ENCODE measurements at regions not wholly inside any gene's neighbourhood (a gene's known extent, or its start where the extent isn't known, plus 50 kb on each side); places are given as distances from the start of the nearest gene placed in this dataset.

DNA sequence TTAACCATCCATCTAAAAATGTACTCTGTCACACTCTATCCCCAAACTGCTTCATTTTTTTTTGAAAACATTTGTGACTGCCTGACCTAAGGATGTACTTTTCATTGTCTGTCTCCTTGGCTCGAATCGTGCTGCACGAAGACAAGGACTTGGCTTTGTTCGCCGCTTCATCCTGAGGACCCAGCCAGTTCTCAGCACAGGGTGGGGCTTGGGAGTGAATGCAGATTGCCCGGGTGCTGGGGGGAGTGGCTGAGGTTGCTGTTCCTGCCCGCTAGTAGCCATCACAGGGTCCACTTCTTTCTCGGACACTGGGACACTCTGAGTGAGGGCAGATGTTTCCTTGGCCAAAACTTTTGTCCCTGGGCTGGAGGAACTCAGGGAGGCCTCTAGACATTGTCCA, 70.1 kb upstream of the CLCN4 start:
- TF ChIP-seq, protein P1, sequence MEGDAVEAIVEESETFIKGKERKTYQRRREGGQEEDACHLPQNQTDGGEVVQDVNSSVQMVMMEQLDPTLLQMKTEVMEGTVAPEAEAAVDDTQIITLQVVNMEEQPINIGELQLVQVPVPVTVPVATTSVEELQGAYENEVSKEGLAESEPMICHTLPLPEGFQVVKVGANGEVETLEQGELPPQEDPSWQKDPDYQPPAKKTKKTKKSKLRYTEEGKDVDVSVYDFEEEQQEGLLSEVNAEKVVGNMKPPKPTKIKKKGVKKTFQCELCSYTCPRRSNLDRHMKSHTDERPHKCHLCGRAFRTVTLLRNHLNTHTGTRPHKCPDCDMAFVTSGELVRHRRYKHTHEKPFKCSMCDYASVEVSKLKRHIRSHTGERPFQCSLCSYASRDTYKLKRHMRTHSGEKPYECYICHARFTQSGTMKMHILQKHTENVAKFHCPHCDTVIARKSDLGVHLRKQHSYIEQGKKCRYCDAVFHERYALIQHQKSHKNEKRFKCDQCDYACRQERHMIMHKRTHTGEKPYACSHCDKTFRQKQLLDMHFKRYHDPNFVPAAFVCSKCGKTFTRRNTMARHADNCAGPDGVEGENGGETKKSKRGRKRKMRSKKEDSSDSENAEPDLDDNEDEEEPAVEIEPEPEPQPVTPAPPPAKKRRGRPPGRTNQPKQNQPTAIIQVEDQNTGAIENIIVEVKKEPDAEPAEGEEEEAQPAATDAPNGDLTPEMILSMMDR (IDR thresholded peaks at IDR 0.05; ENCODE audit: unreplicated experiment) = no peak
- Mint-ChIP-seq H3K36me3 (ENCODE audit: insufficient read depth, unreplicated experiment) (peaks cover 10% of the 10 kb centered on the region), H3K27ac (ENCODE audit: low read depth, unreplicated experiment) (no peak overlapping the region), H3K4me3 (ENCODE audit: unreplicated experiment) (no peak overlapping the region), H3K4me1 (ENCODE audit: insufficient read depth, unreplicated experiment) (peaks cover 20% of the 10 kb centered on the region), H3K27me3 (ENCODE audit: insufficient read depth, unreplicated experiment) (no peaks in the 10 kb centered on the region), H3K9me3 (ENCODE audit: unreplicated experiment) (no peaks in the 10 kb centered on the region)
- CTCF ChIA-PET = interaction anchor here (0.6 to 0.7 kb wide), 2 partner anchors 33 to 67 kb away, joined by 3 read pairs; no protein-coding TSS in a partner anchor
- no TSS peak for BruUV-seq (replicated peaks)
- DNase-seq (ENCODE audit: unreplicated experiment) = no peak
- intact Hi-C loops (cut with micrococcal nuclease) = no loop called here
- POLR2A ChIA-PET = no interaction called here

GRCh38 chrX:10087391-10087790, 69.4 kb upstream of the CLCN4 start:
- DNase-seq (ENCODE audit: unreplicated experiment) = no peak
- Mint-ChIP-seq H3K4me3 (ENCODE audit: unreplicated experiment) (no peak overlapping the region), H3K36me3 (ENCODE audit: insufficient read depth, unreplicated experiment) (peaks cover 14% of the 10 kb centered on the region), H3K27ac (ENCODE audit: low read depth, unreplicated experiment) (no peak overlapping the region), H3K9me3 (ENCODE audit: unreplicated experiment) (no peaks in the 10 kb centered on the region), H3K4me1 (ENCODE audit: insufficient read depth, unreplicated experiment) (peaks cover 20% of the 10 kb centered on the region), H3K27me3 (ENCODE audit: insufficient read depth, unreplicated experiment) (no peaks in the 10 kb centered on the region)
- POLR2A ChIA-PET = interaction anchor here (1.2 to 3.4 kb wide), 2 partner anchors 11 to 69 kb away, joined by 3 to 14 read pairs; no protein-coding TSS in a partner anchor
- CTCF ChIA-PET = no interaction called here
- TF ChIP-seq, protein P1 (IDR thresholded peaks at IDR 0.05; ENCODE audit: unreplicated experiment) = no peak
- intact Hi-C loops (cut with micrococcal nuclease) = no loop called here
- BruUV-seq (replicated peaks) = no TSS peak

DNA sequence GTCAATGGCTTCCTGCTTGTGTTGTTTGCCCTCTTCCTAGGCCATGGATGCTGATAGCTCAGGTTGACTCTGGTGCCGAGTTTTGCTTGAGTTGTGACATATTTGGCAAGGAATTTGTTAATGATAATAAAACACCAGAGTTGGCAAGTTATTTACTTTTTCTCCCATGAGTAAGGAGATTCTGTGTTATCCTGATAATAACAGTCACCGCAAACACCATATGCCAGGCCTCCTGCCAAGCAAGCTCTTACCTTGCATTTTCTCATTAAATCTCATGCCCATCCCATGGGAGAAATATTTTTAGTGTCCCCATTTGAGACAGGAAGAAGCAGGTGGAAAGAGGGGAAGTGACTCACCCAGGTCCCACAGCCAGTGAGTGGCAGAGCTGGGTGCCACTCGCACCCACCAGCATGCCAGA, 67.4 kb upstream of the CLCN4 start:
- intact Hi-C loops (cut with micrococcal nuclease) = no loop called here
- BruUV-seq (replicated peaks) = no TSS peak

DNA sequence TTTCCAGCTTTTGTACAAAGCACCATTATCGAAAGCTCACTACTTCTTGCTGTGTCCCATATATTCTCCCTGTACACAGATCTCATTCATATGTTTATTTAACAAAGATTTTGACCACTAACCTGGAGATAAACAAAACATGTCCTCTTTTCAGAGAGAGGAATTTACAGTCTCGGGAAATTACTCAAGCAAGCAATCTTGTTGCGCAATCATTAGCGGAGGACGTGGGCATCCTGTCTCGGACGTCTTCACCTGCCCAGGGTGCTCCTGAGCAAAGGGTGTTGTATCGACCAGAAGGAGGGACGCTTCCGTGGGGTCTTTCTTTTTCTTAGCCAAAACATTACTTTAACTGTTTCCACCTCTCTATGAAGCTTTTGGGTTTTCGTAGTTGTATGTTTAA, 66.5 kb upstream of the CLCN4 start:
- peaks cover 15% of the 10 kb centered on the region for H3K4me1 Mint-ChIP-seq (ENCODE audit: insufficient read depth, unreplicated experiment)
- TF ChIP-seq, protein P1 (IDR thresholded peaks at IDR 0.05; ENCODE audit: unreplicated experiment) = no peak
- peaks cover 20% of the 10 kb centered on the region for H3K36me3 Mint-ChIP-seq (ENCODE audit: insufficient read depth, unreplicated experiment)
- no peak overlapping the region for H3K27ac Mint-ChIP-seq (ENCODE audit: low read depth, unreplicated experiment)
- ChIA-PET CTCF (interaction anchor here (0.7 to 1.7 kb wide), 3 partner anchors 13 to 190 kb away, joined by 3 to 5 read pairs (median 4); no protein-coding TSS in a partner anchor), POLR2A (interaction anchor here (0.8 to 3.4 kb wide), 4 partner anchors 10 to 73 kb away, joined by 4 to 14 read pairs (median 6); no protein-coding TSS in a partner anchor)
- no peak overlapping the region for H3K4me3 Mint-ChIP-seq (ENCODE audit: unreplicated experiment)
- H3K27me3 Mint-ChIP-seq (ENCODE audit: insufficient read depth, unreplicated experiment) = no peaks in the 10 kb centered on the region
- peak; percentile 70 for DNase-seq (ENCODE audit: unreplicated experiment)
- intact Hi-C loops (cut with micrococcal nuclease) = no loop called here
- no TSS peak for BruUV-seq (replicated peaks)
- H3K9me3 Mint-ChIP-seq (ENCODE audit: unreplicated experiment) = no peaks in the 10 kb centered on the region

More for the DNA sequence above, 67.4 kb upstream of the CLCN4 start:
- H3K4me1 Mint-ChIP-seq (ENCODE audit: insufficient read depth, unreplicated experiment) = peaks cover 15% of the 10 kb centered on the region
- DNase-seq (ENCODE audit: unreplicated experiment) = peak; percentile 71
- no peaks in the 10 kb centered on the region for H3K27me3 Mint-ChIP-seq (ENCODE audit: insufficient read depth, unreplicated experiment)
- no peaks in the 10 kb centered on the region for H3K9me3 Mint-ChIP-seq (ENCODE audit: unreplicated experiment)
- ChIA-PET POLR2A (interaction anchor here (0.8 to 3.4 kb wide), 5 partner anchors 9 to 72 kb away, joined by 4 to 14 read pairs (median 6); no protein-coding TSS in a partner anchor), CTCF (interaction anchor here (0.6 to 1.7 kb wide), 3 partner anchors 24 to 1222 kb away, joined by 3 to 5 read pairs (median 5); no protein-coding TSS in a partner anchor)
- peak overlapping the region; percentile 49 for H3K27ac Mint-ChIP-seq (ENCODE audit: low read depth, unreplicated experiment)
- H3K4me3 Mint-ChIP-seq (ENCODE audit: unreplicated experiment) = no peak overlapping the region
- TF ChIP-seq, protein P1 (IDR thresholded peaks at IDR 0.05; ENCODE audit: unreplicated experiment) = no peak
- H3K36me3 Mint-ChIP-seq (ENCODE audit: insufficient read depth, unreplicated experiment) = peaks cover 20% of the 10 kb centered on the region

All from MCF 10A (cell line).